KMS-11 (cell line): ENCODE measurements at regions not wholly inside any gene's neighbourhood (a gene's known extent, or its start where the extent isn't known, plus 50 kb on each side); places are given as distances from the start of the nearest gene placed in this dataset.

ENCODE experiments used
- H2AFZ ChIP-seq: fragments of 200-600 bp; sonication (generic); 2 replicates; pipeline ENCODE4 v1.6.1; 2016; ENCODE audit warnings: antibody characterized with exemption, mixed run types, low read depth
- H3K27ac ChIP-seq: fragments of 200-600 bp; sonication (generic); 2 replicates; pipeline ENCODE4 v1.6.1; 2016; ENCODE audit warnings: mild to moderate bottlenecking, mixed run types
- H3K27me3 ChIP-seq: fragments of 200-600 bp; sonication (generic); 2 replicates; pipeline ENCODE4 v1.6.1; 2017; ENCODE audit warnings: mild to moderate bottlenecking, low read depth, mixed run types, moderate library complexity; ENCODE audit not compliant: insufficient read depth
- H3K36me3 ChIP-seq: fragments of 200-600 bp; sonication (generic); 2 replicates; pipeline ENCODE4 v1.6.1; 2017; ENCODE audit warnings: mild to moderate bottlenecking, mixed run types; ENCODE audit not compliant: insufficient read depth
- H3K4me1 ChIP-seq: fragments of 200-600 bp; sonication (generic); 2 replicates; pipeline ENCODE4 v1.6.1; 2016; ENCODE audit warnings: mild to moderate bottlenecking, low read depth, mixed run types; ENCODE audit not compliant: poor library complexity, severe bottlenecking
- H3K4me2 ChIP-seq: fragments of 200-600 bp; sonication (generic); 2 replicates; pipeline ENCODE4 v1.7.0; 2016; ENCODE audit warnings: mild to moderate bottlenecking, mixed run types
- H3K4me3 ChIP-seq: fragments of 200-600 bp; sonication (generic); IDR thresholded peaks from 2 replicates; pipeline ENCODE4 v1.6.1; 2017; ENCODE audit warnings: low read depth, low read length, mixed read lengths; ENCODE audit not compliant: insufficient read depth
- H3K79me2 ChIP-seq: fragments of 200-600 bp; sonication (generic); 2 replicates; pipeline ENCODE4 v1.6.1; 2016; ENCODE audit warnings: low read depth, mixed run types; ENCODE audit not compliant: insufficient read depth
- H3K9ac ChIP-seq: fragments of 200-600 bp; sonication (generic); 2 replicates; pipeline ENCODE4 v1.6.1; 2016; ENCODE audit warnings: mild to moderate bottlenecking, mixed run types
- H4K20me1 ChIP-seq: fragments of 200-600 bp; sonication (generic); 2 replicates; pipeline ENCODE4 v1.6.1; 2016; ENCODE audit warnings: mild to moderate bottlenecking, mixed run types; ENCODE audit not compliant: insufficient read depth
- CTCF ChIP-seq: fragments of 200-600 bp; sonication (generic); conservative IDR thresholded peaks from 2 replicates; pipeline ENCODE4 v1.6.1; 2017; ENCODE audit warnings: low read depth, mild to moderate bottlenecking, antibody characterized with exemption, low read length, moderate library complexity, mixed read lengths

- Histone ChIP-seq H4K20me1 (no peaks in the 10 kb centered on the region), H3K4me3 (no peak overlapping the region), H3K36me3 (no peaks in the 10 kb centered on the region), H3K4me1 (no peaks in the 10 kb centered on the region), H3K4me2 (no peak overlapping the region), H3K27me3 (no peaks in the 10 kb centered on the region), H3K27ac (no peak overlapping the region), H2AFZ (no peak overlapping the region), H3K9ac (no peak overlapping the region), H3K79me2 (no peaks in the 10 kb centered on the region)
- TF ChIP-seq CTCF = no peak
Observed at GRCh38 chr9:73053543-73053942, 98.1 kb upstream of the ANXA1 start.

- Histone ChIP-seq H3K9ac (no peak overlapping the region), H3K27me3 (no peaks in the 10 kb centered on the region), H3K79me2 (no peaks in the 10 kb centered on the region), H3K27ac (no peak overlapping the region), H3K4me1 (no peaks in the 10 kb centered on the region), H3K4me3 (no peak overlapping the region), H2AFZ (no peak overlapping the region), H4K20me1 (no peaks in the 10 kb centered on the region), H3K36me3 (no peaks in the 10 kb centered on the region), H3K4me2 (no peak overlapping the region)
- TF ChIP-seq CTCF = no peak
Observed at GRCh38 chr9:73050887-73051550, 98.2 kb upstream of the ALDH1A1 start.

GRCh38 chr9:73050065-73050816, 97.4 kb upstream of the ALDH1A1 start:
- Histone ChIP-seq H2AFZ (no peak overlapping the region), H4K20me1 (no peaks in the 10 kb centered on the region), H3K9ac (no peak overlapping the region), H3K36me3 (no peaks in the 10 kb centered on the region), H3K79me2 (no peaks in the 10 kb centered on the region), H3K27ac (no peak overlapping the region), H3K4me1 (no peaks in the 10 kb centered on the region), H3K4me3 (no peak overlapping the region), H3K27me3 (no peaks in the 10 kb centered on the region), H3K4me2 (no peak overlapping the region)
- no peak for TF ChIP-seq CTCF

GRCh38 chr9:73049280-73049679, 96.4 kb upstream of the ALDH1A1 start:
- Histone ChIP-seq H3K4me1 (no peaks in the 10 kb centered on the region), H3K36me3 (no peaks in the 10 kb centered on the region)
- TF ChIP-seq CTCF = no peak

More at GRCh38 chr9:73049280-73049679, 96.4 kb upstream of the ALDH1A1 start:
- H3K4me3 ChIP-seq = no peak overlapping the region
- no peak overlapping the region for H3K9ac ChIP-seq
- H3K27ac ChIP-seq = no peak overlapping the region
- H3K27me3 ChIP-seq = no peaks in the 10 kb centered on the region
- no peaks in the 10 kb centered on the region for H4K20me1 ChIP-seq
- no peak overlapping the region for H2AFZ ChIP-seq
- H3K79me2 ChIP-seq = no peaks in the 10 kb centered on the region
- no peak overlapping the region for H3K4me2 ChIP-seq
